Fibroblast of villous mesenchyme (primary cell): ENCODE measurements at regions not wholly inside any gene's neighbourhood (a gene's known extent, or its start where the extent isn't known, plus 50 kb on each side); places are given as distances from the start of the nearest gene placed in this dataset.

ENCODE experiments used
- DNase-seq: peaks from one replicate; pipeline ENCODE4 v3.0.0-alpha.2; 2010; ENCODE audit warnings: low read depth
- H3K4me3 ChIP-seq: 2 replicates; pipeline ENCODE4 v1.5.1; 2011; ENCODE audit warnings: low read depth, mild to moderate bottlenecking, low read length
- CTCF ChIP-seq: IDR thresholded peaks from 2 replicates; pipeline ENCODE4 v1.5.1; 2012; ENCODE audit warnings: low read depth, mild to moderate bottlenecking, low read length; ENCODE audit not compliant: insufficient read depth

DNA sequence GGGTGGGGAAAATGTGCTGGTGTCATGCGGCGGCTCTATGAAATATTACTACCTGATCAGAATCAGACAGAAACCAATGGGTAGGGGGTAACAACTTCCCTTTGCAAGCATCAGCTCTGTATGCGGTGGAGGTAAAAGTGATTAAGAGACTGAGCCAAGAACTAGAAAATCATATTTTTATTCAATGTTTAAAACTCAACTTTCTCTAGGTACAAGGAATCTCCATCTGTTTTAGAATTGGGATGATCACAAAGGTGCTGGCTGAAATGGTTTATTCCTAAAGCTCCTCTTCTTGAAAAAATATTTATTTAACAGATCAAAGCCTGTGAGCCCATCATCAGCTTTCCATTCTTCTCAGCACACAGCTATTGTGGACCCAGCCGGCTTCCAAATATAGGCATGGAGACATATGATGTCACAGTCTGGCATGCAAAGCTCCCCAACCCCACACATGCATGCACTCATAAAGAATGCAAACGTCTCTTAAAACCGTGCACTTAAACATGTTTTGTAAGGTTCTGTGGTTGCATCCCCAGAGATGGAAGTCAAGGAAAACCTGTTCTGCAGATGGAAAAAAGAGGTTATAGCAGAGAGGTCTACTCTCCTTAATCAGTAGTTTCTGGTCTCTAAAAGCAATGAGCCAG, 126.0 kb downstream of the SKIDA1 start:
- H3K4me3 ChIP-seq = no peak overlapping the region
- no peak for TF ChIP-seq CTCF

GRCh38 chr10:21398563-21399231, 126.8 kb downstream of the SKIDA1 start:
- DNase-seq = peak; percentile 36
- no peak for TF ChIP-seq CTCF
- no peak overlapping the region for H3K4me3 ChIP-seq

More for the DNA sequence above, 126.0 kb downstream of the SKIDA1 start:
- peak; percentile 85 for DNase-seq

DNA sequence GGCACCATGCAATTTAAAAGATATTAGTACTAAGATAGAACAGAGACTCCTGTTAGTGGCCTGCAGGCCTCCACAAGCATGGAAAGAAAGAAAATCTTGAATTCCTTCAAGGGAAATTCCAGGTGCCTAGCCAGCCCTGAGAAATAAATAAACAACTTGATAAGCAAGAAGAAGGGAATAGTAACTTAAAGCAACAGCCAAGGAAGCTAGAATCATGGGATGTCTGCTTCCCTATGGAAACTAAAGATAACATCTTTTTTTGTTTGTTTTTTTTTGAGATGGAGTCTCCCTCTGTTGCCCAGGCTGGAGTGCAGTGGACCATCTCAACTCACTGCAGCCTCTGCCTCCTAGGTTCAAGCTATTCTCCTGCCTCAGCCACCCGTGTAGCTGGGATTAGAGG, 128.6 kb downstream of the SKIDA1 start:
- DNase-seq = no peak
- H3K4me3 ChIP-seq = no peak overlapping the region
- no peak for TF ChIP-seq CTCF

DNA sequence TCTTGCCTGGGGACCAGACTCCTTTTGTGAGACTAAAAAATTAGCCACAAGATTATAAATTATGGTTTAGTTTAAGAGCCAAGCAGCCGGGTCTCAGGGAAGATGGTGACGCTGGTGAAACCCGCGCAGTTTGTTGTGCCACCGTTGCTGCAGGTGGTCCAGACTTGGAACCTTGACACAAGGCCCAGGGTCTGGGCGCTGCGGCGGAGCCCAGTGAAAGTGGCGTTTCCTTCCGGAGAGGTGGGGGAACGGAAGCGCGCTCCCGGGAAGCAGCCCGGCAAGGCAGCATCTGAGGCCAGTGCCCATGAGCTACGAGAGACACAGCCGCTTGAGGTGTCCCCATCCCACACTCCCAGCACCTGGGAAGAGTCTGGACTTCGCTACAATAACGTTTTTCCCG, 131.6 kb downstream of the SKIDA1 start:
- no peak overlapping the region for H3K4me3 ChIP-seq
- DNase-seq = no peak
- no peak for TF ChIP-seq CTCF

DNA sequence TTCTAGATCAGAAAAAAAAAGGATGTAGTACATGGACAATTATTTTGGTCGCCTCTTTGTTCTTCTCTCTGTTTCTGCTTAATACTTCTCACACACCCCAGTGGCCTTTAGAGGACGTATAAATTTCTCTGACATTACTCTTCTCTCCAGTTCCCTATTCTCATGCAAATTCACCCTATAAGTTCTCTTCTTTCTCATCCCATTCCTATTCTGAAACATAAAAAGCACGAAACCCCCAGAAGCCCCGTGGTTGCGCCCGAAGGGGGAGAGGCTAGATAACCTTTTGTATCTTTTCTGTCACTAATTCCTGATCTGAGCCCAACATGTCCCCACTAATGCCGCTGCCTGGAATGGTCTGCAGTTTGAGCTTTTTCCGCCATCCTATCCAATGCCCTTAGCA, 136.9 kb downstream of the SKIDA1 start:
- no peak overlapping the region for H3K4me3 ChIP-seq
- no peak for TF ChIP-seq CTCF
- DNase-seq = no peak

- no peak overlapping the region for H3K4me3 ChIP-seq
- no peak for DNase-seq
- TF ChIP-seq CTCF = no peak
These were observed 137.6 kb downstream of the SKIDA1 start for GRCh38 chr10:21387868-21388267.
